GM23338 (cell line): ENCODE measurements at regions not wholly inside any gene's neighbourhood (a gene's known extent, or its start where the extent isn't known, plus 50 kb on each side); places are given as distances from the start of the nearest gene placed in this dataset.

Experiments used
- ATAC-seq: fragments of 200-7000 bp; cut with Tn5 transposase; 3 replicates; pipeline ENCODE4 v1.9.1; 2020
- DNase-seq: peaks from one replicate; pipeline ENCODE4 v3.0.0-alpha.2; 2015; ENCODE audit warnings: low spot score
- H2AFZ ChIP-seq: fragments of 200-600 bp; sonication (generic); 2 replicates; pipeline ENCODE4 v1.8.0; 2016; ENCODE audit warnings: antibody characterized with exemption, mild to moderate bottlenecking, moderate library complexity
- H3F3A ChIP-seq: fragments of 200-600 bp; sonication (generic); replicated peaks from 2 replicates; pipeline ENCODE4 v1.8.0; 2017; ENCODE audit warnings: antibody characterized with exemption, mixed run types, low read depth
- H3K27ac ChIP-seq: fragments of 200-600 bp; sonication (generic); 2 replicates; pipeline ENCODE4 v1.6.1; 2016; ENCODE audit warnings: low read depth
- H3K27me3 ChIP-seq: fragments of 200-600 bp; sonication (generic); 2 replicates; pipeline ENCODE4 v1.8.0; 2016; ENCODE audit warnings: mild to moderate bottlenecking, mixed run types, moderate library complexity; ENCODE audit not compliant: insufficient read depth
- H3K36me3 ChIP-seq: fragments of 200-600 bp; sonication (generic); 2 replicates; pipeline ENCODE4 v1.8.0; 2016; ENCODE audit warnings: mild to moderate bottlenecking; ENCODE audit not compliant: insufficient read depth
- H3K4me1 ChIP-seq: fragments of 200-600 bp; sonication (generic); 2 replicates; pipeline ENCODE4 v1.8.0; 2016; ENCODE audit warnings: mild to moderate bottlenecking, moderate library complexity; ENCODE audit not compliant: insufficient read depth
- H3K4me2 ChIP-seq: fragments of 200-600 bp; sonication (generic); 2 replicates; pipeline ENCODE4 v1.7.1; 2017; ENCODE audit warnings: mixed run types
- H3K4me3 ChIP-seq: fragments of 200-600 bp; sonication (generic); 2 replicates; pipeline ENCODE4 v1.6.1; 2016; ENCODE audit warnings: mixed run types
- H3K79me2 ChIP-seq: fragments of 200-600 bp; sonication (generic); replicated peaks from 2 replicates; pipeline ENCODE4 v1.8.0; 2017; ENCODE audit warnings: mild to moderate bottlenecking; ENCODE audit not compliant: insufficient read depth
- H3K9me2 ChIP-seq: fragments of 200-600 bp; sonication (generic); 2 replicates; pipeline ENCODE4 v1.8.0; 2017; ENCODE audit not compliant: insufficient read depth
- H4K20me1 ChIP-seq: fragments of 200-600 bp; sonication (generic); replicated peaks from 2 replicates; pipeline ENCODE4 v1.8.0; 2017; ENCODE audit warnings: mild to moderate bottlenecking; ENCODE audit not compliant: insufficient read depth
- H3K27ac Mint-ChIP-seq: 2 replicates; pipeline ENCODE4 v1.8.0; 2020; ENCODE audit warnings: inconsistent platforms, mild to moderate bottlenecking, moderate library complexity, mixed read lengths
- H3K27me3 Mint-ChIP-seq: 3 replicates; pipeline ENCODE4 v1.8.0; 2022; ENCODE audit warnings: low read depth, mild to moderate bottlenecking, moderate library complexity, mixed read lengths, inconsistent platforms; ENCODE audit not compliant: insufficient read depth, poor library complexity
- H3K36me3 Mint-ChIP-seq: 3 replicates; pipeline ENCODE4 v1.8.0; 2021; ENCODE audit warnings: low read depth, mild to moderate bottlenecking, inconsistent platforms, moderate library complexity, mixed read lengths
- H3K4me1 Mint-ChIP-seq: 3 replicates; pipeline ENCODE4 v1.8.0; 2020; ENCODE audit warnings: mild to moderate bottlenecking, inconsistent platforms, mixed read lengths
- H3K4me3 Mint-ChIP-seq: 3 replicates; pipeline ENCODE4 v1.8.0; 2021; ENCODE audit warnings: moderate library complexity, mild to moderate bottlenecking, inconsistent platforms, mixed read lengths
- H3K9me3 Mint-ChIP-seq: 3 replicates; pipeline ENCODE4 v1.8.0; 2020; ENCODE audit warnings: moderate library complexity, mild to moderate bottlenecking, inconsistent platforms, mixed read lengths
- CREB1 ChIP-seq: fragments of 250-450 bp; sonication (Bioruptor Pico); IDR thresholded peaks from 2 replicates; pipeline ENCODE4 v1.5.0; 2020; ENCODE audit warnings: low read depth, mild to moderate bottlenecking, moderate library complexity
- CTCF ChIP-seq, 2 experiments: fragments of 200-600 bp in 1 of 2; sonication (generic) in 1 of 2; conservative IDR thresholded peaks; 2 replicates each; pipeline versions ENCODE4 v1.5.1 to v1.6.1; 2016 to 2017; ENCODE audit warnings: antibody characterized with exemption in 2 of 2, low read depth in 2 of 2, mild to moderate bottlenecking in 2 of 2, moderate library complexity in 1 of 2
- ETS1 ChIP-seq: IDR thresholded peaks from 2 replicates; pipeline ENCODE4 v1.6.1; 2016; ENCODE audit warnings: antibody characterized with exemption
- EZH2 ChIP-seq: fragments of 200-600 bp; sonication (generic); IDR thresholded peaks from one replicate; pipeline ENCODE4 v1.8.0; 2017; ENCODE audit warnings: antibody characterized with exemption, mild to moderate bottlenecking, low read depth; ENCODE audit not compliant: unreplicated experiment
- EZH2phosphoT487 ChIP-seq: fragments of 200-600 bp; sonication (generic); IDR thresholded peaks from one replicate; pipeline ENCODE4 v1.8.1; 2018; ENCODE audit warnings: antibody characterized with exemption; ENCODE audit not compliant: unreplicated experiment
- JUNB ChIP-seq: IDR thresholded peaks from one replicate; pipeline ENCODE4 v1.6.1; 2016; ENCODE audit warnings: antibody characterized with exemption; ENCODE audit not compliant: unreplicated experiment
- NANOG ChIP-seq: IDR thresholded peaks from 2 replicates; pipeline ENCODE4 v1.6.1; 2016; ENCODE audit warnings: antibody characterized with exemption, borderline replicate concordance
- POLR2AphosphoS5 ChIP-seq: IDR thresholded peaks from 2 replicates; pipeline ENCODE4 v1.6.1; 2016; ENCODE audit warnings: antibody characterized with exemption, low read depth
- REST ChIP-seq: IDR thresholded peaks from one replicate; pipeline ENCODE4 v1.6.1; 2018; ENCODE audit warnings: antibody characterized with exemption; ENCODE audit not compliant: unreplicated experiment
- STAT1 ChIP-seq: IDR thresholded peaks from one replicate; pipeline ENCODE4 v1.6.1; 2016; ENCODE audit warnings: antibody characterized with exemption; ENCODE audit not compliant: unreplicated experiment
- ZNF114 ChIP-seq: fragments of 250-450 bp; sonication (Bioruptor Pico); IDR thresholded peaks from 2 replicates; pipeline ENCODE4 v1.5.0; 2020; ENCODE audit warnings: mild to moderate bottlenecking, moderate library complexity
- ZNF331 ChIP-seq: fragments of 250-450 bp; sonication (Bioruptor Pico); IDR thresholded peaks from 2 replicates; pipeline ENCODE4 v1.5.0; 2020; ENCODE audit warnings: low read depth, mild to moderate bottlenecking, moderate library complexity

GRCh38 chr11:103673773-103674172, 362.7 kb upstream of the DDI1 start (continued):
- TF ChIP-seq REST (no peak), ETS1 (no peak), EZH2phosphoT487 (no peak), CREB1 (CRISPR knock-in tag) (no peak), ZNF114 (CRISPR knock-in tag) (no peak), EZH2 (no peak)

- Mint-ChIP-seq H3K4me3 (no peak overlapping the region), H3K36me3 (no peaks in the 10 kb centered on the region), H3K27ac (no peak overlapping the region), H3K27me3 (no peaks in the 10 kb centered on the region), H3K9me3 (no peaks in the 10 kb centered on the region), H3K4me1 (no peaks in the 10 kb centered on the region; the same call in 2 of the 3 replicates)
- no peaks in the 10 kb centered on the region for H3F3A ChIP-seq
- no peaks in the 10 kb centered on the region for H4K20me1 ChIP-seq
- no peaks in the 10 kb centered on the region for H3K27me3 ChIP-seq
- no peak overlapping the region for H3K4me2 ChIP-seq
- ATAC-seq, result no peak
- H3K4me3 ChIP-seq, result no peak overlapping the region
- no peak overlapping the region for H2AFZ ChIP-seq
- H3K4me1 ChIP-seq, result peaks cover under 1% of the 10 kb centered on the region
- no peaks in the 10 kb centered on the region for H3K36me3 ChIP-seq
- no peaks in the 10 kb centered on the region for H3K9me2 ChIP-seq
- H3K27ac ChIP-seq, result no peak overlapping the region
- no peak for DNase-seq
- H3K79me2 ChIP-seq, result no peaks in the 10 kb centered on the region
- no peak for TF ChIP-seq ZNF331 (CRISPR knock-in tag)
- no peak for TF ChIP-seq ZNF114 (CRISPR knock-in tag)
- no peak for TF ChIP-seq NANOG
- TF ChIP-seq STAT1, result no peak
- TF ChIP-seq REST, result no peak
- TF ChIP-seq ETS1, result no peak
- TF ChIP-seq CTCF (conservative IDR thresholded peaks at IDR 0.05; ENCODE audit: low read depth in 2 of 2), result no peak
- TF ChIP-seq JUNB, result no peak
- TF ChIP-seq POLR2AphosphoS5, result no peak
- no peak for TF ChIP-seq EZH2phosphoT487
Observed at GRCh38 chr11:103676413-103676812, 360.0 kb upstream of the DDI1 start.
